PC-3 (cell line): ENCODE measurements at regions not wholly inside any gene's neighbourhood (a gene's known extent, or its start where the extent isn't known, plus 50 kb on each side); places are given as distances from the start of the nearest gene placed in this dataset.

ENCODE experiments used
- ATAC-seq: fragments of 200-7000 bp; cut with Tn5 transposase; 2 replicates; pipeline ENCODE4 v1.9.1; 2020; ENCODE audit warnings: mild to moderate bottlenecking, moderate library complexity
- BruUV-seq: library from RNA; stranded (reverse); fragments of 400-500 nt; replicated peaks from 2 replicates; lab custom pipeline; 2021; lab: Mats Ljungman, UMichigan
- CTCF ChIA-PET: fragments of 300-600 bp; sonication (Branson Sonifier 250); formaldehyde crosslinking; loops from one replicate; lab custom pipeline; 2022; ENCODE audit warnings: antibody characterized with exemption; lab: Charles Lee
- POLR2A ChIA-PET: fragments of 300-600 bp; sonication (Branson Sonifier 250); formaldehyde crosslinking; loops from one replicate; lab custom pipeline; 2022; ENCODE audit warnings: antibody characterized with exemption; ENCODE audit not compliant: unreplicated experiment; lab: Charles Lee
- DNase-seq: peaks from one replicate; pipeline ENCODE4 v3.0.0-alpha.2; 2015
- H2AFZ ChIP-seq: fragments of 300-600 bp; sonication (generic); 2 replicates; pipeline ENCODE4 v1.6.0; 2016; ENCODE audit warnings: antibody characterized with exemption, low read length
- H3F3A ChIP-seq: fragments of 300-600 bp; sonication (generic); one replicate; pipeline ENCODE4 v1.6.0; 2017; ENCODE audit warnings: antibody characterized with exemption, low read length, control low read depth, mild to moderate bottlenecking; ENCODE audit not compliant: unreplicated experiment
- H3K27ac ChIP-seq: fragments of 300-600 bp; sonication (generic); 2 replicates; pipeline ENCODE4 v1.5.1; 2016; ENCODE audit warnings: mild to moderate bottlenecking, low read length
- H3K27me3 ChIP-seq: fragments of 300-600 bp; sonication (generic); 2 replicates; pipeline ENCODE4 v1.6.1; 2016; ENCODE audit warnings: low read length, mixed read lengths
- H3K36me3 ChIP-seq: fragments of 300-600 bp; sonication (generic); 2 replicates; pipeline ENCODE4 v1.6.1; 2016; ENCODE audit warnings: low read depth, mixed run types, low read length, mixed read lengths
- H3K4me1 ChIP-seq: fragments of 300-600 bp; sonication (generic); 2 replicates; pipeline ENCODE4 v1.5.1; 2016; ENCODE audit warnings: low read length; ENCODE audit not compliant: insufficient read depth
- H3K4me2 ChIP-seq: fragments of 300-600 bp; sonication (generic); 2 replicates; pipeline ENCODE4 v1.6.0; 2016; ENCODE audit warnings: low read length
- H3K4me3 ChIP-seq: fragments of 300-600 bp; sonication (generic); 2 replicates; pipeline ENCODE4 v1.5.1; 2016; ENCODE audit warnings: mild to moderate bottlenecking, low read length, mixed read lengths
- H3K79me2 ChIP-seq: fragments of 300-600 bp; sonication (generic); 2 replicates; pipeline ENCODE4 v1.6.1; 2017; ENCODE audit warnings: low read length, mixed read lengths
- H3K9ac ChIP-seq: fragments of 300-600 bp; sonication (generic); 2 replicates; pipeline ENCODE4 v1.6.0; 2016; ENCODE audit warnings: mild to moderate bottlenecking, low read length
- H3K9me2 ChIP-seq: fragments of 300-600 bp; sonication (generic); replicated peaks from 2 replicates; pipeline ENCODE4 v1.6.1; 2016; ENCODE audit warnings: mixed run types, low read length, mixed read lengths
- H3K9me3 ChIP-seq: fragments of 300-600 bp; sonication (generic); 2 replicates; pipeline ENCODE4 v1.6.1; 2016; ENCODE audit warnings: low read length, mixed read lengths
- H4K20me1 ChIP-seq: fragments of 300-600 bp; sonication (generic); 2 replicates; pipeline ENCODE4 v1.6.1; 2016; ENCODE audit warnings: low read length, mixed read lengths
- EZH2 ChIP-seq: fragments of 300-600 bp; sonication (generic); IDR thresholded peaks from one replicate; pipeline ENCODE4 v1.6.1; 2017; ENCODE audit warnings: antibody characterized with exemption, mild to moderate bottlenecking, low read length; ENCODE audit not compliant: unreplicated experiment
- EZH2phosphoT487 ChIP-seq: fragments of 300-600 bp; sonication (generic); IDR thresholded peaks from 2 replicates; pipeline ENCODE4 v1.6.1; 2018; ENCODE audit warnings: mild to moderate bottlenecking, antibody characterized with exemption, low read length, borderline replicate concordance
- intact Hi-C: fragments of 100-400 bp; cut with micrococcal nuclease; formaldehyde crosslinking; loops from 2 replicates; pipeline ENCODE4 v1.9.0; 2023
- TF ChIP-seq, protein P1 (sequence below): fragments of 300-600 bp; sonication (generic); conservative IDR thresholded peaks from 2 replicates; pipeline ENCODE4 v1.5.1; 2017; ENCODE audit warnings: antibody characterized with exemption, low read depth, mild to moderate bottlenecking, low read length

GRCh38 chr5:135246605-135246922 lies 152.5 kb downstream of the MACROH2A1 start:
- peak; percentile 59 for ATAC-seq
- peak overlapping the region; percentile 66 for H3K9ac ChIP-seq

GRCh38 chr5:135245521-135246499 lies 153.2 kb downstream of the MACROH2A1 start:
- POLR2A ChIA-PET, result interaction anchor here (0.5 kb wide), 1 partner anchor 34 kb away, joined by 3 read pairs; no protein-coding TSS in a partner anchor
- intact Hi-C loops, result loop anchor here (2.0 to 5.0 kb wide), 2 partner anchors 37 to 76 kb away; no protein-coding TSS in a partner anchor

More at GRCh38 chr5:135246605-135246922, 152.5 kb downstream of the MACROH2A1 start:
- Histone ChIP-seq H3K27me3 (no peaks in the 10 kb centered on the region), H3F3A (peaks cover 6% of the 10 kb centered on the region), H3K36me3 (no peaks in the 10 kb centered on the region), H3K9me2 (no peaks in the 10 kb centered on the region), H2AFZ (peak overlapping the region; percentile 31), H3K27ac (peak overlapping the region; percentile 95), H3K79me2 (no peaks in the 10 kb centered on the region), H3K4me2 (peak overlapping the region; percentile 79), H3K4me1 (peaks cover 51% of the 10 kb centered on the region), H3K4me3 (peak overlapping the region; percentile 21; the same call in 1 of the 2 replicates), H3K9me3 (no peaks in the 10 kb centered on the region), H4K20me1 (no peaks in the 10 kb centered on the region)
- ChIA-PET CTCF (interaction anchor here (1.5 kb wide), 1 partner anchor 38 kb away, joined by 5 read pairs; no protein-coding TSS in a partner anchor), POLR2A (interaction anchor here (0.5 kb wide), 1 partner anchor 33 kb away, joined by 3 read pairs; no protein-coding TSS in a partner anchor)
- intact Hi-C loops, result loop anchor here (2.0 to 5.0 kb wide), 2 partner anchors 38 to 76 kb away; no protein-coding TSS in a partner anchor
- no TSS peak for BruUV-seq
- TF ChIP-seq EZH2phosphoT487 (no peak), EZH2 (no peak)
- TF ChIP-seq, protein P1, sequence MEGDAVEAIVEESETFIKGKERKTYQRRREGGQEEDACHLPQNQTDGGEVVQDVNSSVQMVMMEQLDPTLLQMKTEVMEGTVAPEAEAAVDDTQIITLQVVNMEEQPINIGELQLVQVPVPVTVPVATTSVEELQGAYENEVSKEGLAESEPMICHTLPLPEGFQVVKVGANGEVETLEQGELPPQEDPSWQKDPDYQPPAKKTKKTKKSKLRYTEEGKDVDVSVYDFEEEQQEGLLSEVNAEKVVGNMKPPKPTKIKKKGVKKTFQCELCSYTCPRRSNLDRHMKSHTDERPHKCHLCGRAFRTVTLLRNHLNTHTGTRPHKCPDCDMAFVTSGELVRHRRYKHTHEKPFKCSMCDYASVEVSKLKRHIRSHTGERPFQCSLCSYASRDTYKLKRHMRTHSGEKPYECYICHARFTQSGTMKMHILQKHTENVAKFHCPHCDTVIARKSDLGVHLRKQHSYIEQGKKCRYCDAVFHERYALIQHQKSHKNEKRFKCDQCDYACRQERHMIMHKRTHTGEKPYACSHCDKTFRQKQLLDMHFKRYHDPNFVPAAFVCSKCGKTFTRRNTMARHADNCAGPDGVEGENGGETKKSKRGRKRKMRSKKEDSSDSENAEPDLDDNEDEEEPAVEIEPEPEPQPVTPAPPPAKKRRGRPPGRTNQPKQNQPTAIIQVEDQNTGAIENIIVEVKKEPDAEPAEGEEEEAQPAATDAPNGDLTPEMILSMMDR, result no peak
- no peak for DNase-seq

GRCh38 chr5:135244620-135245021 lies 154.4 kb downstream of the MACROH2A1 start:
- no TSS peak for BruUV-seq
- ChIA-PET POLR2A (no interaction called here), CTCF (no interaction called here)
- ATAC-seq (no peak), DNase-seq (no peak)
- TF ChIP-seq EZH2phosphoT487 (no peak), EZH2 (no peak)
- TF ChIP-seq, protein P1, result no peak
- no peak overlapping the region for H3K4me2 ChIP-seq
- peak overlapping the region; percentile 95; the same call in 1 of the 2 replicates for H3K27ac ChIP-seq
- no peak overlapping the region for H3K4me3 ChIP-seq
- no peaks in the 10 kb centered on the region for H3K79me2 ChIP-seq
- no peaks in the 10 kb centered on the region for H3K36me3 ChIP-seq
- H2AFZ ChIP-seq, result no peak overlapping the region
- peaks cover 53% of the 10 kb centered on the region for H3K4me1 ChIP-seq
- H3F3A ChIP-seq, result peaks cover 6% of the 10 kb centered on the region
- H3K9ac ChIP-seq, result no peak overlapping the region
- H3K9me2 ChIP-seq, result no peaks in the 10 kb centered on the region
- H4K20me1 ChIP-seq, result no peaks in the 10 kb centered on the region
- intact Hi-C loops, result loop anchor here (5.0 kb wide), 1 partner anchor 78 kb away; no protein-coding TSS in a partner anchor
- no peaks in the 10 kb centered on the region for H3K27me3 ChIP-seq
- H3K9me3 ChIP-seq, result no peaks in the 10 kb centered on the region

More at GRCh38 chr5:135245521-135246499, 153.2 kb downstream of the MACROH2A1 start:
- Histone ChIP-seq H3K4me1 (peaks cover 53% of the 10 kb centered on the region), H3K79me2 (no peaks in the 10 kb centered on the region), H3K27me3 (no peaks in the 10 kb centered on the region), H4K20me1 (no peaks in the 10 kb centered on the region), H3K9me3 (no peaks in the 10 kb centered on the region), H3K36me3 (no peaks in the 10 kb centered on the region), H3K9me2 (no peaks in the 10 kb centered on the region), H3F3A (peaks cover 6% of the 10 kb centered on the region), H2AFZ (peak overlapping the region; percentile 53; the same call in 1 of the 2 replicates), H3K4me3 (peak overlapping the region; percentile 21; the same call in 1 of the 2 replicates), H3K4me2 (peak overlapping the region; percentile 79), H3K9ac (peak overlapping the region; percentile 66), H3K27ac (peak overlapping the region; percentile 95)
- no peak for TF ChIP-seq EZH2phosphoT487
- DNase-seq (peak; percentile 74), ATAC-seq (peak; percentile 68)
- CTCF ChIA-PET, result interaction anchor here (0.6 to 1.5 kb wide), 2 partner anchors 37 to 124 kb away, joined by 3 to 5 read pairs; no protein-coding TSS in a partner anchor
- BruUV-seq, result no TSS peak
